ENCODE measurements at regions not wholly inside any gene's neighbourhood (a gene's known extent, or its start where the extent isn't known, plus 50 kb on each side); places are given as distances from the start of the nearest gene placed in this dataset.

- Mint-ChIP-seq H3K27me3 (peaks cover 15 to 17% of the 10 kb centered on the region in 2 donors), H3K27ac (no peak overlapping the region), H3K4me3 (no peak overlapping the region), H3K36me3 (peaks cover 5% of the 10 kb centered on the region), H3K4me1 (ENCODE audit: low read depth in 2 of 2) (no peaks in the 10 kb centered on the region), H3K9me3 (peaks cover 16% of the 10 kb centered on the region)
- ATAC-seq (no peak), DNase-seq (ENCODE audit: low spot score) (no peak)
Measured at GRCh38 chr1:208445758-208446203, 201.6 kb upstream of the PLXNA2 start.

GRCh38 chr1:208446271-208446691 is 202.1 kb upstream of the PLXNA2 start:
- Mint-ChIP-seq H3K36me3 (peaks cover 5% of the 10 kb centered on the region), H3K4me3 (no peak overlapping the region), H3K4me1 (ENCODE audit: low read depth in 2 of 2) (no peaks in the 10 kb centered on the region), H3K9me3 (peaks cover 16% of the 10 kb centered on the region), H3K27ac (no peak overlapping the region), H3K27me3 (peaks cover 15 to 17% of the 10 kb centered on the region in 2 donors)
- ATAC-seq (no peak), DNase-seq (ENCODE audit: low spot score) (no peak)

GRCh38 chr1:208448425-208448824 is 204.2 kb upstream of the PLXNA2 start:
- no peak for ATAC-seq
- no peak overlapping the region for H3K4me3 Mint-ChIP-seq
- no peaks in the 10 kb centered on the region for H3K4me1 Mint-ChIP-seq (ENCODE audit: low read depth in 2 of 2)
- no peak overlapping the region for H3K27ac Mint-ChIP-seq
- H3K27me3 Mint-ChIP-seq: peaks cover 15 to 17% of the 10 kb centered on the region in 2 donors
- peaks cover 4% of the 10 kb centered on the region for H3K36me3 Mint-ChIP-seq
- no peak for DNase-seq (ENCODE audit: low spot score)
- H3K9me3 Mint-ChIP-seq: peaks cover 8% of the 10 kb centered on the region

GRCh38 chr1:208449951-208450350 is 205.8 kb upstream of the PLXNA2 start:
- Mint-ChIP-seq H3K36me3 (no peaks in the 10 kb centered on the region), H3K4me1 (ENCODE audit: low read depth in 2 of 2) (no peaks in the 10 kb centered on the region), H3K27me3 (peaks cover 15 to 17% of the 10 kb centered on the region in 2 donors), H3K9me3 (peaks cover 5% of the 10 kb centered on the region), H3K27ac (no peak overlapping the region), H3K4me3 (no peak overlapping the region)
- ATAC-seq (no peak), DNase-seq (ENCODE audit: low spot score) (no peak)

- Mint-ChIP-seq H3K27ac (no peak overlapping the region), H3K9me3 (peaks cover 5% of the 10 kb centered on the region), H3K4me1 (ENCODE audit: low read depth in 2 of 2) (no peaks in the 10 kb centered on the region), H3K27me3 (peaks cover 15 to 17% of the 10 kb centered on the region in 2 donors), H3K36me3 (no peaks in the 10 kb centered on the region), H3K4me3 (no peak overlapping the region)
- DNase-seq (ENCODE audit: low spot score): no peak
- ATAC-seq: no peak
Measured at GRCh38 chr1:208450958-208451357, 206.8 kb upstream of the PLXNA2 start.

- Mint-ChIP-seq H3K4me1 (ENCODE audit: low read depth in 2 of 2) (no peaks in the 10 kb centered on the region), H3K4me3 (no peak overlapping the region), H3K27me3 (peaks cover 0 to 7% of the 10 kb centered on the region in 2 donors), H3K27ac (no peak overlapping the region), H3K9me3 (no peaks in the 10 kb centered on the region), H3K36me3 (no peaks in the 10 kb centered on the region)
- ATAC-seq (no peak), DNase-seq (ENCODE audit: low spot score) (no peak)
Measured at GRCh38 chr1:208455821-208456220, 211.6 kb upstream of the PLXNA2 start.

GRCh38 chr1:208456487-208456886 is 212.3 kb upstream of the PLXNA2 start:
- peaks cover 0 to 7% of the 10 kb centered on the region in 2 donors for H3K27me3 Mint-ChIP-seq
- DNase-seq (ENCODE audit: low spot score) (no peak), ATAC-seq (no peak)
- no peak overlapping the region for H3K27ac Mint-ChIP-seq
- no peaks in the 10 kb centered on the region for H3K36me3 Mint-ChIP-seq
- H3K4me3 Mint-ChIP-seq: no peak overlapping the region
- H3K9me3 Mint-ChIP-seq: no peaks in the 10 kb centered on the region
- H3K4me1 Mint-ChIP-seq (ENCODE audit: low read depth in 2 of 2): no peaks in the 10 kb centered on the region

GRCh38 chr1:208460823-208461222 is 216.6 kb upstream of the PLXNA2 start:
- no peak overlapping the region for H3K27ac Mint-ChIP-seq
- H3K4me1 Mint-ChIP-seq (ENCODE audit: low read depth in 2 of 2): no peaks in the 10 kb centered on the region
- H3K36me3 Mint-ChIP-seq: no peaks in the 10 kb centered on the region
- DNase-seq (ENCODE audit: low spot score): no peak
- peaks cover 4% of the 10 kb centered on the region for H3K9me3 Mint-ChIP-seq
- no peak overlapping the region for H3K4me3 Mint-ChIP-seq
- ATAC-seq: no peak
- peaks cover 3 to 7% of the 10 kb centered on the region in 2 donors for H3K27me3 Mint-ChIP-seq

GRCh38 chr1:208461680-208462079 is 217.5 kb upstream of the PLXNA2 start:
- Mint-ChIP-seq H3K4me3 (no peak overlapping the region), H3K4me1 (ENCODE audit: low read depth in 2 of 2) (no peaks in the 10 kb centered on the region), H3K9me3 (peaks cover 4% of the 10 kb centered on the region), H3K27me3 (peaks cover 3 to 6% of the 10 kb centered on the region in 2 donors), H3K36me3 (no peaks in the 10 kb centered on the region), H3K27ac (no peak overlapping the region)
- DNase-seq (ENCODE audit: low spot score): no peak
- ATAC-seq: no peak

- Mint-ChIP-seq H3K27me3 (peaks cover 0 to 3% of the 10 kb centered on the region in 2 donors), H3K9me3 (peaks cover 4% of the 10 kb centered on the region), H3K4me3 (no peak overlapping the region), H3K27ac (no peak overlapping the region), H3K36me3 (no peaks in the 10 kb centered on the region), H3K4me1 (ENCODE audit: low read depth in 2 of 2) (no peaks in the 10 kb centered on the region)
- ATAC-seq: no peak
- no peak for DNase-seq (ENCODE audit: low spot score)
Measured at GRCh38 chr1:208462761-208463160, 218.6 kb upstream of the PLXNA2 start.

GRCh38 chr1:208465266-208465665 is 221.1 kb upstream of the PLXNA2 start:
- H3K4me1 Mint-ChIP-seq (ENCODE audit: low read depth in 2 of 2): no peaks in the 10 kb centered on the region
- H3K36me3 Mint-ChIP-seq: no peaks in the 10 kb centered on the region
- peaks cover 4% of the 10 kb centered on the region for H3K9me3 Mint-ChIP-seq
- no peak for DNase-seq (ENCODE audit: low spot score)
- peaks cover 3 to 6% of the 10 kb centered on the region in 2 donors for H3K27me3 Mint-ChIP-seq
- no peak overlapping the region for H3K4me3 Mint-ChIP-seq
- ATAC-seq: no peak
- no peak overlapping the region for H3K27ac Mint-ChIP-seq

GRCh38 chr1:208465786-208466590 is 221.8 kb upstream of the PLXNA2 start:
- Mint-ChIP-seq H3K36me3 (no peaks in the 10 kb centered on the region), H3K4me1 (ENCODE audit: low read depth in 2 of 2) (no peaks in the 10 kb centered on the region), H3K27ac (no peak overlapping the region), H3K9me3 (peaks cover 4% of the 10 kb centered on the region), H3K4me3 (no peak overlapping the region), H3K27me3 (peaks cover 3 to 11% of the 10 kb centered on the region in 2 donors)
- no peak for ATAC-seq
- no peak for DNase-seq (ENCODE audit: low spot score)

- H3K36me3 Mint-ChIP-seq: no peaks in the 10 kb centered on the region
- H3K27ac Mint-ChIP-seq: no peak overlapping the region
- no peak for DNase-seq (ENCODE audit: low spot score)
- peaks cover 4% of the 10 kb centered on the region for H3K9me3 Mint-ChIP-seq
- peaks cover 3 to 11% of the 10 kb centered on the region in 2 donors for H3K27me3 Mint-ChIP-seq
- H3K4me3 Mint-ChIP-seq: no peak overlapping the region
- no peak for ATAC-seq
- H3K4me1 Mint-ChIP-seq (ENCODE audit: low read depth in 2 of 2): no peaks in the 10 kb centered on the region
Measured at GRCh38 chr1:208467151-208467780, 223.1 kb upstream of the PLXNA2 start.

GRCh38 chr1:208475449-208475848 is 231.3 kb upstream of the PLXNA2 start:
- Mint-ChIP-seq H3K4me1 (ENCODE audit: low read depth in 2 of 2) (no peaks in the 10 kb centered on the region), H3K27ac (no peak overlapping the region), H3K4me3 (no peak overlapping the region), H3K9me3 (no peaks in the 10 kb centered on the region), H3K36me3 (no peaks in the 10 kb centered on the region), H3K27me3 (peaks cover 11 to 20% of the 10 kb centered on the region in 2 donors)
- no peak for DNase-seq (ENCODE audit: low spot score)
- ATAC-seq: no peak

All from natural killer cell treated with Interleukin-12 subunit alpha and Interleukin-12 subunit beta and Interleukin-15 and Interleukin-18, amount 100 ng/mL, for 72 hours (primary cell).